ENCODE measurements at regions not wholly inside any gene's neighbourhood (a gene's known extent, or its start where the extent isn't known, plus 50 kb on each side); places are given as distances from the start of the nearest gene placed in this dataset.

DNA sequence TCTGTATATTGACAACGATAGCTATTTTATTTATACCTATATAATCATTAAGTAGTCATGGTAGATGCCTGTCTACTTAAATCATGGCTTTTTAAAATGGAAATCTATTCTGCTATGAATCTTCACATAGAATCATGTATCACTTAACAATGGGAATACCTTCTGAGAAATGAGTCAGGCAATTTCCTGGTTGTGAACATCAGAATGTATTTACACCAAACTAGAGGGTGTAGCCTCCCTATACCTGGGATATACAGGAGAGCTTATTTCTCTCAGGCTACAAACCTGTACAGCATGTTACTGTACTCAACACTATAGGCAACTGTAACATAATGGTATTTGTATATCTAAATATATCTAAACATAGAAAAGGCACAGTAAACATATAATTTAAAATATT is 502.3 kb downstream of the ZWINT start:
- Histone ChIP-seq H3K36me3 (ENCODE audit: control insufficient read depth in 1 of 2, insufficient read depth in 2 of 2, low read length in 2 of 2) (no peaks in the 10 kb centered on the region), H3K9ac (ENCODE audit: low read depth in 1 of 2, low read length in 2 of 2) (no peak overlapping the region), H3K4me3 (ENCODE audit: low read depth in 1 of 2, low read length in 2 of 2) (no peak overlapping the region), H3K4me1 (ENCODE audit: control insufficient read depth in 1 of 2, insufficient read depth in 2 of 2, low read length in 2 of 2) (no peaks in the 10 kb centered on the region), H3K27me3 (ENCODE audit: control insufficient read depth in 1 of 2, insufficient read depth in 2 of 2, low read length in 2 of 2) (no peaks in the 10 kb centered on the region), H3K27ac (ENCODE audit: low read depth, low read length) (no peak overlapping the region), H3K9me3 (ENCODE audit: control insufficient read depth in 1 of 2, low read length in 2 of 2) (no peaks in the 10 kb centered on the region)

DNA sequence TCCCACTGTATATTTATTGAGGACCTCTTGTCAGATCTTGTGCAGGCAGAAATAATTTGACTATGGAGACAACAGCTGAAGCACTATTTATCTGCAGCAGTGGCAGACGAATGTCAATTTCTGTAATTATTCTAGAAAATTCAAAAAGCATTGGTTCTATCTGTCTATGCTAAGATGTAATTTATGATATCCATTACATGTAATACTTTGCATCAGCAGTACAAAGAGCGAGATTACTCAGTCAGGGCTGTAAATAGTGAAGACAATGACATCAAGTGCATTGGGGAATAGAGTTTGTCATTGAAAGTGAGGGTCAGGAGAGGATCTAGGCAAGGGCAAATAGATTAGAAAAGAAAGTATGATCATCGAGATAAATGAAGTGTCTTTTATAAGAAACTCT is 508.2 kb downstream of the ZWINT start:
- Histone ChIP-seq H3K9ac (ENCODE audit: low read depth in 1 of 2, low read length in 2 of 2) (no peak overlapping the region), H3K27me3 (ENCODE audit: control insufficient read depth in 1 of 2, insufficient read depth in 2 of 2, low read length in 2 of 2) (no peaks in the 10 kb centered on the region), H3K36me3 (ENCODE audit: control insufficient read depth in 1 of 2, insufficient read depth in 2 of 2, low read length in 2 of 2) (no peaks in the 10 kb centered on the region), H3K4me3 (ENCODE audit: low read depth in 1 of 2, low read length in 2 of 2) (no peak overlapping the region), H3K9me3 (ENCODE audit: control insufficient read depth in 1 of 2, low read length in 2 of 2) (no peaks in the 10 kb centered on the region), H3K27ac (ENCODE audit: low read depth, low read length) (no peak overlapping the region), H3K4me1 (ENCODE audit: control insufficient read depth in 1 of 2, insufficient read depth in 2 of 2, low read length in 2 of 2) (no peaks in the 10 kb centered on the region)

DNA sequence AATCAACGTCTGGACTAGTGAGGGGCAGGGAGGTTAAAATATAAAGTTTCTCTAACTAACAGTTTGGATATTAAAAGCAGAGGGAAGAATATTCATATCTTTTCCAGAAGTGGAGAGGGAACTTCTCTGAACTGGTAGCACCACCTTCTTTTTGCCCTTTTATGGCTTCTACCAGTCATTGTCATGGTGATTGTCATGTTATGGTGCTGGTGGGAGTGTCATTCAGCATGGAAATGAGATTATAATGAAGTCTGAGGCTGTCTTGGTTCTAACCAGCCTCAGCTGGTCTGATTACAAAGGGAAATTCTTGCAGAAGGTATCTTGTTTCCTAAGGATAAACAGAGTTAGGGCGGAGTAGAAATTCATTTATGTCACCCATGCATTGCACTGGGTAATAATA is 523.8 kb downstream of the ZWINT start:
- Histone ChIP-seq H3K9ac (ENCODE audit: low read depth in 1 of 2, low read length in 2 of 2) (no peak overlapping the region), H3K27ac (ENCODE audit: low read depth, low read length) (no peak overlapping the region), H3K36me3 (ENCODE audit: control insufficient read depth in 1 of 2, insufficient read depth in 2 of 2, low read length in 2 of 2) (no peaks in the 10 kb centered on the region), H3K27me3 (ENCODE audit: control insufficient read depth in 1 of 2, insufficient read depth in 2 of 2, low read length in 2 of 2) (no peaks in the 10 kb centered on the region), H3K9me3 (ENCODE audit: control insufficient read depth in 1 of 2, low read length in 2 of 2) (no peaks in the 10 kb centered on the region), H3K4me1 (ENCODE audit: control insufficient read depth in 1 of 2, insufficient read depth in 2 of 2, low read length in 2 of 2) (no peaks in the 10 kb centered on the region), H3K4me3 (ENCODE audit: low read depth in 1 of 2, low read length in 2 of 2) (no peak overlapping the region)

GRCh38 chr10:55822096-55822495 is 539.0 kb downstream of the ZWINT start:
- H3K9me3 ChIP-seq (ENCODE audit: control insufficient read depth in 1 of 2, low read length in 2 of 2), result no peaks in the 10 kb centered on the region
- no peak overlapping the region for H3K4me3 ChIP-seq (ENCODE audit: low read depth in 1 of 2, low read length in 2 of 2)
- H3K4me1 ChIP-seq (ENCODE audit: control insufficient read depth in 1 of 2, insufficient read depth in 2 of 2, low read length in 2 of 2), result no peaks in the 10 kb centered on the region
- H3K27ac ChIP-seq (ENCODE audit: low read depth, low read length), result no peak overlapping the region
- no peaks in the 10 kb centered on the region for H3K27me3 ChIP-seq (ENCODE audit: control insufficient read depth in 1 of 2, insufficient read depth in 2 of 2, low read length in 2 of 2)
- no peaks in the 10 kb centered on the region for H3K36me3 ChIP-seq (ENCODE audit: control insufficient read depth in 1 of 2, insufficient read depth in 2 of 2, low read length in 2 of 2)
- no peak overlapping the region for H3K9ac ChIP-seq (ENCODE audit: low read depth in 1 of 2, low read length in 2 of 2)

DNA sequence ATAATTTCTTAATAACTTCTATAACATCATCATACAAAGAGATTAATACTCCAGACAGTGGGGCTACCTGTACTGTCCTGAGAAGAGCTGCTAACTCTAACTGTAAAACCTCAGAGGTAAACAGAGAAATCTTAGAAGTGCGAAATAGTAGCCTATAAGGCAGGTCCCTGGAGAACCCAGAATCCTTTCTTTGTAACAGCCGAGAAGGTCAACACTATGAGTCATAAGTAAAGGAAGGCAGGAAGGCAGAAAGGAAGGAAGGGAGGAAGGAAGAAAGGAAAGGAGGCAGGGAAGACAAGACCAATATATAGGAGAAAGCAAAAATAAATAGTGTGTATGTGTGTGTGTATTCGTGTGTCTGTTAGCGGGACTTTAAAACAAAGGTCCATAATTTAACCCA is 540.6 kb downstream of the ZWINT start:
- no peaks in the 10 kb centered on the region for H3K9me3 ChIP-seq (ENCODE audit: control insufficient read depth in 1 of 2, low read length in 2 of 2)
- no peak overlapping the region for H3K27ac ChIP-seq (ENCODE audit: low read depth, low read length)
- H3K36me3 ChIP-seq (ENCODE audit: control insufficient read depth in 1 of 2, insufficient read depth in 2 of 2, low read length in 2 of 2), result no peaks in the 10 kb centered on the region

GRCh38 chr10:55820071-55820470 is 541.0 kb downstream of the ZWINT start:
- Histone ChIP-seq H3K27ac (ENCODE audit: low read depth, low read length) (no peak overlapping the region), H3K9me3 (ENCODE audit: control insufficient read depth in 1 of 2, low read length in 2 of 2) (no peaks in the 10 kb centered on the region), H3K27me3 (ENCODE audit: control insufficient read depth in 1 of 2, insufficient read depth in 2 of 2, low read length in 2 of 2) (no peaks in the 10 kb centered on the region), H3K4me1 (ENCODE audit: control insufficient read depth in 1 of 2, insufficient read depth in 2 of 2, low read length in 2 of 2) (no peaks in the 10 kb centered on the region), H3K9ac (ENCODE audit: low read depth in 1 of 2, low read length in 2 of 2) (no peak overlapping the region), H3K36me3 (ENCODE audit: control insufficient read depth in 1 of 2, insufficient read depth in 2 of 2, low read length in 2 of 2) (no peaks in the 10 kb centered on the region), H3K4me3 (ENCODE audit: low read depth in 1 of 2, low read length in 2 of 2) (no peak overlapping the region)

More for the DNA sequence above, 540.6 kb downstream of the ZWINT start:
- Histone ChIP-seq H3K4me3 (ENCODE audit: low read depth in 1 of 2, low read length in 2 of 2) (no peak overlapping the region), H3K27me3 (ENCODE audit: control insufficient read depth in 1 of 2, insufficient read depth in 2 of 2, low read length in 2 of 2) (no peaks in the 10 kb centered on the region), H3K9ac (ENCODE audit: low read depth in 1 of 2, low read length in 2 of 2) (no peak overlapping the region), H3K4me1 (ENCODE audit: control insufficient read depth in 1 of 2, insufficient read depth in 2 of 2, low read length in 2 of 2) (no peaks in the 10 kb centered on the region)

- Histone ChIP-seq H3K4me1 (ENCODE audit: control insufficient read depth in 1 of 2, insufficient read depth in 2 of 2, low read length in 2 of 2) (no peaks in the 10 kb centered on the region), H3K9me3 (ENCODE audit: control insufficient read depth in 1 of 2, low read length in 2 of 2) (peaks cover 0 to 4% of the 10 kb centered on the region in 2 donors), H3K27ac (ENCODE audit: low read depth, low read length) (no peak overlapping the region), H3K4me3 (ENCODE audit: low read depth in 1 of 2, low read length in 2 of 2) (no peak overlapping the region), H3K36me3 (ENCODE audit: control insufficient read depth in 1 of 2, insufficient read depth in 2 of 2, low read length in 2 of 2) (no peaks in the 10 kb centered on the region), H3K27me3 (ENCODE audit: control insufficient read depth in 1 of 2, insufficient read depth in 2 of 2, low read length in 2 of 2) (no peaks in the 10 kb centered on the region), H3K9ac (ENCODE audit: low read depth in 1 of 2, low read length in 2 of 2) (no peak overlapping the region)
Observed at GRCh38 chr10:55813451-55814170, 547.4 kb downstream of the ZWINT start.

GRCh38 chr10:55803055-55803454 is 558.0 kb downstream of the ZWINT start:
- H3K9ac ChIP-seq (ENCODE audit: low read depth in 1 of 2, low read length in 2 of 2), result no peak overlapping the region
- no peak overlapping the region for H3K4me3 ChIP-seq (ENCODE audit: low read depth in 1 of 2, low read length in 2 of 2)
- H3K9me3 ChIP-seq (ENCODE audit: control insufficient read depth in 1 of 2, low read length in 2 of 2), result no peaks in the 10 kb centered on the region
- H3K36me3 ChIP-seq (ENCODE audit: control insufficient read depth in 1 of 2, insufficient read depth in 2 of 2, low read length in 2 of 2), result no peaks in the 10 kb centered on the region
- H3K27me3 ChIP-seq (ENCODE audit: control insufficient read depth in 1 of 2, insufficient read depth in 2 of 2, low read length in 2 of 2), result no peaks in the 10 kb centered on the region
- no peak overlapping the region for H3K27ac ChIP-seq (ENCODE audit: low read depth, low read length)
- no peaks in the 10 kb centered on the region for H3K4me1 ChIP-seq (ENCODE audit: control insufficient read depth in 1 of 2, insufficient read depth in 2 of 2, low read length in 2 of 2)

- H3K9me3 ChIP-seq (ENCODE audit: control insufficient read depth in 1 of 2, low read length in 2 of 2), result no peaks in the 10 kb centered on the region
- no peak overlapping the region for H3K9ac ChIP-seq (ENCODE audit: low read depth in 1 of 2, low read length in 2 of 2)
- no peak overlapping the region for H3K4me3 ChIP-seq (ENCODE audit: low read depth in 1 of 2, low read length in 2 of 2)
- H3K4me1 ChIP-seq (ENCODE audit: control insufficient read depth in 1 of 2, insufficient read depth in 2 of 2, low read length in 2 of 2), result no peaks in the 10 kb centered on the region
- no peak overlapping the region for H3K27ac ChIP-seq (ENCODE audit: low read depth, low read length)
- no peaks in the 10 kb centered on the region for H3K27me3 ChIP-seq (ENCODE audit: control insufficient read depth in 1 of 2, insufficient read depth in 2 of 2, low read length in 2 of 2)
- H3K36me3 ChIP-seq (ENCODE audit: control insufficient read depth in 1 of 2, insufficient read depth in 2 of 2, low read length in 2 of 2), result no peaks in the 10 kb centered on the region
Observed at GRCh38 chr10:55801353-55801661, 559.8 kb downstream of the ZWINT start.

DNA sequence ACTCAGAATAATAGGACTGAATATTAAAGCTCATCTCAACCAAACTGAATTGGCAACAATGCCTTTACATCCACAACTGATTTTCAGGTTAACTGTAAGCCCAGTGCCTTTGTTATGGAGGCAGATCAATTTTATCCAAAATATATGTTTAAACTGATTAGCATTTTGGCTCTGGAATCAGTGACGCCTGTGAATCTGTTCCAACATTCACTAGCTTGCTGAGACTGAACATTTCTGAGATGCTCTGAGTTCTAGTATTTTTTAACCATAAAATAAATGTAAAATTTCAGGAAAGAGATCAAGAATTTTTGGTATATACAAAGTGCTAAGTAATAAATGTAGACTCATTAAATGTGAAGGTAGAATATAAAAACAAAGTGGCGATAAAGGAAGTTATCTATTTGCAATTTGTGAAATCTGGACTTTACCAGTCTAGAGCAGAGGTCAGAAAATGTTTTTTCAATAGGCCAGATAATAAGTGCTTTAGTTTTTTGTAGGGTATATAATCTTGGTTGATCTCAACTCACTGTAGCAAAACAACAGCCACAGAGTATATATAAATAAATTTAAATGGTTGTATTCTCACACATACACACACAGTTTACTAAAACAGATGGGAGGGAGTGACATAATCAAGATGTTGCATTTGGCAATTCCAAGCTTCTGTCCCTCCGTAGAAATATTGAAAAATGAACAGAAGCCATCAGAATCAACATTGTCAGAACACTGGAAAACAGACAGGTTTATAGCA is 560.3 kb downstream of the ZWINT start:
- no peaks in the 10 kb centered on the region for H3K9me3 ChIP-seq (ENCODE audit: control insufficient read depth in 1 of 2, low read length in 2 of 2)
- H3K36me3 ChIP-seq (ENCODE audit: control insufficient read depth in 1 of 2, insufficient read depth in 2 of 2, low read length in 2 of 2), result no peaks in the 10 kb centered on the region
- no peaks in the 10 kb centered on the region for H3K27me3 ChIP-seq (ENCODE audit: control insufficient read depth in 1 of 2, insufficient read depth in 2 of 2, low read length in 2 of 2)
- no peak overlapping the region for H3K4me3 ChIP-seq (ENCODE audit: low read depth in 1 of 2, low read length in 2 of 2)
- H3K27ac ChIP-seq (ENCODE audit: low read depth, low read length), result no peak overlapping the region
- no peaks in the 10 kb centered on the region for H3K4me1 ChIP-seq (ENCODE audit: control insufficient read depth in 1 of 2, insufficient read depth in 2 of 2, low read length in 2 of 2)
- no peak overlapping the region for H3K9ac ChIP-seq (ENCODE audit: low read depth in 1 of 2, low read length in 2 of 2)
